ENCODE measurements at regions not wholly inside any gene's neighbourhood (a gene's known extent, or its start where the extent isn't known, plus 50 kb on each side); places are given as distances from the start of the nearest gene placed in this dataset.

DNA sequence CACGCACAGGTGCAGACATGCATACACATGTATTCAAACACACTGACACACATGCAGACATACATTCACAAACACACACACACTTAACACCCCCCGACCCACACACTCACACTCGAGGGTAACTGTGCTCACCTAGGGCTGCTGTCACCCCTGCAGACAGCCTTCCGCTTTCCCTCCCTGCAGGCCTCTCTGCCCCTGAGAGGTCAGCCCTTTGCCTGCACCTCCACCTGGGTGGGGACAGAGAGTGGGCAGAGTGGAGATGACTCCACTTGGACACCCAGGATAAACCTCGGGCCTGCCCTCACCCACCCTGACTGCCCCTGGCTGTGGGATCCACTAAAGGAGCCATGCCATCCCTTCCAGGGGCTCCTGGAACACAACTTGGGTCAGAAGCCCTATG is 264.3 kb downstream of the PTPRU start:
- no peak for DNase-seq

GRCh38 chr1:29500041-29500440 is 263.7 kb downstream of the PTPRU start:
- no peak for DNase-seq

- no peak for DNase-seq
These were observed 262.9 kb downstream of the PTPRU start for GRCh38 chr1:29499104-29499650.

- DNase-seq = no peak
These were observed 262.1 kb downstream of the PTPRU start for GRCh38 chr1:29498126-29499103.

GRCh38 chr1:29497395-29498125 is 261.2 kb downstream of the PTPRU start:
- DNase-seq = no peak

GRCh38 chr1:29496701-29497100 is 260.4 kb downstream of the PTPRU start:
- no peak for DNase-seq

DNA sequence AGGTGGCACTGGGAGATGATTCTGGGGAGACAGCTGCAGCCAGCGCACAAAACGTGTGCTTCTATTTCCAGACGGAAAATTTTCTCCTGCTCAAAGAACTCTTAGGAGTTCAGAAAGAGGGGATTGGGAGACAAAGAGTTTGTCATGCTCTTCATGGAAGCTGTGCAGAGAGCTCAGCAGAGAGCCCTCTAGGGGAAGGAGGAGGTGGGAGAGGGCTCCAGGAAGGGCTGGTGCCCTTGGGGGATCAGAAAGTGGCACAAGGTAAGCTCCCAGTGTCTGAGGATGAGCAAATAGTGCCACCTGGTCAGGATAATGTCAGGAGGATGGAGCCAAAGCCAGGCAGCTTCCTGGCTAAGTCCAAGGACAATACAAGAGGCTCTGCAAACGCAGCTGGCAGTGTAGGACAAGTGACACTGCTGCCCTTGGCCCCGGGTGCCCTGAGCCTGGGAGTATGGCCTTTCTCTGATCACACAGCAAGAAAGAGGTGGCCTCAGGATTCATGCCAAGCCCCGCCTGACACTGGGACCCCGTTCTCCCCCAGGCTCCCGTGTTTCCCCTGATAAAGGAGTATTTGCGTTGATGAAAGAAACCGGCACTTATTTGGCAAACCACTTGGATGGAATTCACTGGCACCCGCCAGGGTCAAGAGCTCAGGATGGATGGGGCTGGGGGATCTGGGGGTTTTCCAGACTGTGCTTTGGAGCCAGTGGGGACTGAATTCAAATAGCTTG is 254.0 kb downstream of the PTPRU start:
- no peak for DNase-seq

GRCh38 chr1:29489471-29489870 is 253.1 kb downstream of the PTPRU start:
- no peak for DNase-seq

- no peak for DNase-seq
These were observed 252.5 kb downstream of the PTPRU start for GRCh38 chr1:29488794-29489311.

GRCh38 chr1:29488086-29488793 is 251.9 kb downstream of the PTPRU start:
- no peak for DNase-seq

DNA sequence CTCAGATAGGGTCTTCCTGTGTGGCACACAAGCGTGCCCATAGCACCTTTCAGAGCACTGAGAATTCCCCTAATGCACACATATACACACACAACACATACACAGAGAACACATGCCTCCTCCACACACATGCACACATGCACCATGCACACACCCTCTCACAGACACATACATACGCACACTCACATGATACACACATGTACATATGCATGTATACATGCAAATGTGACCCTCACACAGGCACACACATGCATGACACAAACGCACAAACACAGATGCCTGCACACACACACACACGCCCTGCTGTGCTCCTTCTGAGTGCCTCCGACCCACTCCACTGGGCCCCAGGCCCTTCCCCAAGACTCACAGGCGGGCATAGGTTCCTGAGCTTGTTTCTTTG is 251.0 kb downstream of the PTPRU start:
- DNase-seq = no peak

- no peak for DNase-seq
These were observed 249.0 kb downstream of the PTPRU start for GRCh38 chr1:29485096-29485925.

GRCh38 chr1:29482991-29483390 is 246.7 kb downstream of the PTPRU start:
- DNase-seq = no peak

GRCh38 chr1:29482064-29482463 is 245.7 kb downstream of the PTPRU start:
- no peak for DNase-seq

DNA sequence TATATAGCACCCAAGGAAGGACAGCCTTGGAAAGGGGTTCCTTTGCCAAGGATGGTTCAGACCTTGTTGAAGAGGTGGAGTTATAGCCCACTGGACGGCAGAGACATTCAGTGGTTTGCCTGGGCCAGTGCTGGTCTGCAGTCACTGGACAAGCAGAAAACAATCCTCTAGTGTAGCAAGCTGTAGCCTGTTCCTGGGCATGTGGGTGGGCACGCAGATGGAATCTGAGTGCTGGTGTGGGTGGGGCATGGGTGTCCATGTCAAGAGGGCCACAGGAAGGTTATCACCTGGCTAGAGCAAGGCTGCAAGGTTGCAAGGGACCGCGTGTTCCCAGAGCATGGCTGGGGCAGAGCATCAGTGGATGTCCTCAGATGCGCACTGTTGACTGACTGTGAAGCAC is 244.7 kb downstream of the PTPRU start:
- no peak for DNase-seq

DNA sequence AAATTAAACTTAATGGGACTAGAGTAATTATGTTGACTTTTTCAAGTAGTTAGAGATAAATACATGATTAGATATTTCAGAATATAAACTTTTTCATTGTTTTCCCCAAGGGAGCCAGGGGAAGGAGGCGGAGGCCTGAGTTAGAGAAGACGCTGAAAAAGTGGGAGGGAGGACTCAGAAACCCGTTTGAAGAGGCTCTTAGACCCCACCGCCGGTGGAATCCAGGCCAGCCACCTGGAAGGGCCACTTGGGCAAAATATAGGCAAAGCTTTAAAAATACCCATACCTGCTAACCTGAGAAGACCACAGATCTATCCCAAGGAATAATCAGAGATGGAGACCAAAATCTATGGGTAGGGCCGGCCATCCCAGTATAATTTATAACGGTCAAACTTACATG is 242.6 kb downstream of the PTPRU start:
- no peak for DNase-seq

DNA sequence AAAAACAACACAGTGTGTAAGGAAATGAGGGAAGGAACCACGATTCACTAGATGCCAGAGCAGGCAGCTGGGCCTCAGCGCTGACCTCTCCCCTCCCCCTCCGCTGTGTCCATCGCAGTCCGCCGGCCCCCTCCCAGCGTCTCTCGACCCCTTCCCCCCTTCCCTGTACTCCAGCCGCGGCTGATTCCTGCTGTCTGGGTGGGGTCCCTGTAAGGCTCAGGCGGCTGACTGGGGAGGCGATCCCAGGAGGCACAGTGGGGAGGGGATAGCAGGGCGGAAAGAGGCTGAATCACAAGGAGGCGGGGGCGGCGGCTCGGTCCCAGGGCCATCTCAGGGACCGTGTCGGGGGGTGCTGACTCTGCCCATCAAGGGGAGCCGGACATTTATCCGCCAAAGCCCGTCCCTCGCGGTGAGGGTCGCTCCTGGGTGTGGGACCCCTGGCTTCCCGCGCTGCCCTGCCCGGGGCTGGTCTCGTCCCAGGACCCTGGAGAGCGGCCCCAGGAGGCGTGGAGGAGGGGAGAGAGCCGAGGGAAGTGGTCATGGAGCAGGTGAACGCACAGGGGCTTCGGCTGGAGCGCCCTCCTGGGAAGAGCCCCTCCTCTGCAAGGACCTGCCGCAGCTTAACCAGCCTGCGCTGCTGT is 241.9 kb downstream of the PTPRU start:
- no peak for DNase-seq

DNA sequence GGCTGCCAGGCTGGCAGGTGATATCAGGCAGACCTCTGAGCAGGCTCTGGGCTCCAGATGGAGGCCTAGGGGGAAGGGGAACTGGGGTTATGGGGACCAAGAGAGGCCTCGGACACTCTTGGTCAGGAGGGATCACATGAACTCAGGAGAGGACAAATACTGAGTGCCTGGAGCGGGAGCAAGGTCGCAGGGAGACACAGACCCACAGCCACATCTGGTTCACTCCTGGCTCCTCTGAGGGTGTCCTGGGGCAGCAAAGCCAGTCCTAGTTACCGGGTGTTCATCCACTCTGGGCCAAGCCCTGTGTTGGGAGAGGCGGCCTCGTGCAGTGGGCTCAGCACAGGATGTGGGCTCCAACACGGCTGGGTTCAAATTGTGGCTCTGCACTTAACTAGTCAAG is 239.0 kb downstream of the PTPRU start:
- no peak for DNase-seq

DNA sequence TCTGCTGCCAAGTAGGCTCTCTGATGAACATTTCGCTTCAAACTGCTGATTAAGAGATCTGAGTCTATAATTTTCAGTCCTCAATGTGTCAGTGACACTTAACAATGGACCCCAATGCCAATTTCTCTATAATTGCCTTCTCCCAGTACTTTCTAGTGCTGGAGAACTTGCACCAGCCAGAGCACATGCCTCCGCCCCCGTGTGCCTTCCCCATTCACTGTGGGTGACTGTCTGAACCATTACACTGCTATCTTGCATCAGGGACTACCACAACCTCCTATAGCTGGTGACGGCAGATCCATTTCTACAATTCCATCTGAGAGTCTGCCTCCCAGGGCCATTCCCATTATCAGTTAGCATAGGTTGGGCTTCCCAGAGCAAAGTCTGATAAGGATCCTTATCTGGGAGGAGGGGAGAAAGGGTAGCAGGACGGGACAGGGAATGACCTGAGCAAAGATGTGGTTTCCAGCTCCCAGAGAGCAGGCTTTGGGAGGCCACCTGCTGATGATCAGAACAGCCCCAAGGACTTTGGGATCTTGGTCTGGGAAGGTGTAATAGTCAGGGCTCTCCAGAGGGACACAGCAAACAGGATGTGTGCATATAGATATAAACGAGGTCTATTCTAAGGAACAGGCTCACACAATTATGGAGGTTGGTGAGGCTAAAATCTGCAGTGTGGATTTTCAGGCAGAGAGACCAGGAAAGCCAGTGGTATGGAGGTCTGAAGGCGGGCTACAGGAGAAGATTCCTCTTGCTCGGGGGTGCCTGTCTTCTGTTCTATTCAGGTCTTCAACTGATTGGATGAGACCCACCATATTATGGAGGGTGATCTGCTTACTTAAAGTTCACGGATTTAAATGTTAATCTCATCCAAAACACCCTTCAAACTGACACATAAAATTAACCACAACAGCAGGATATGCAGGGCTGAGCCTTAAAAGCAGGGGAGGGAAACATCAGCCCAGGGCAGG is 238.2 kb downstream of the PTPRU start:
- peak; percentile 10 for DNase-seq
